GM12878 (cell line): ENCODE measurements at regions not wholly inside any gene's neighbourhood (a gene's known extent, or its start where the extent isn't known, plus 50 kb on each side); places are given as distances from the start of the nearest gene placed in this dataset.

ENCODE experiments used
- ATAC-seq: fragments of 200-7000 bp; cut with Tn5 transposase; 3 replicates; pipeline ENCODE4 v1.9.1; 2020; ENCODE audit warnings: mild to moderate bottlenecking, moderate library complexity
- BruUV-seq: library from RNA; stranded (reverse); fragments of 400-500 nt; replicated peaks from 2 replicates; lab custom pipeline; 2021; lab: Mats Ljungman, UMichigan
- CTCF ChIA-PET: fragments of 300-600 bp; sonication (Branson Sonifier 250); formaldehyde crosslinking; extraction: SDS; loops from one replicate; lab custom pipeline; 2021; ENCODE audit warnings: inconsistent platforms; lab: Yijun Ruan, JAX
- POLR2A ChIA-PET: fragments of 350-600 bp; formaldehyde crosslinking; extraction: SDS; loops from one replicate; lab custom pipeline; 2021; ENCODE audit warnings: inconsistent platforms; lab: Charles Lee
- RAD21 ChIA-PET: fragments of 300-600 bp; sonication (Branson Sonifier 250); formaldehyde crosslinking; loops from one replicate; lab custom pipeline; 2023; ENCODE audit warnings: antibody characterized with exemption; ENCODE audit not compliant: unreplicated experiment; lab: Charles Lee
- SMC1A ChIA-PET: fragments of 300-600 bp; sonication (Branson Sonifier 250); formaldehyde crosslinking; loops from one replicate; lab custom pipeline; 2023; ENCODE audit not compliant: unreplicated experiment, uncharacterized antibody; lab: Charles Lee
- DNase-seq: peaks from one replicate; pipeline ENCODE4 v3.0.0-alpha.2; 2011; ENCODE audit warnings: low read depth, low spot score
- FAIRE-seq: peaks from 3 replicates; lab custom pipeline; 2011; peaks lifted over from hg19 to GRCh38; lab: Jason Lieb, UNC
- H2AFZ ChIP-seq: 2 replicates; pipeline ENCODE4 v1.6.0; 2011; ENCODE audit warnings: low read depth, low read length, control low read depth; ENCODE audit not compliant: control insufficient read depth
- H3K27ac ChIP-seq: 2 replicates; pipeline ENCODE4 v1.5.1; 2011; ENCODE audit warnings: control low read depth; ENCODE audit not compliant: control insufficient read depth, insufficient read depth
- H3K27me3 ChIP-seq, 2 experiments: replicated peaks in 1 of 2; 2 replicates each; pipeline versions ENCODE4 v1.6.0 to v1.6.1; 2011; ENCODE audit warnings: low read length in 1 of 2; ENCODE audit not compliant: control insufficient read depth in 2 of 2, insufficient read depth in 2 of 2
- H3K36me3 ChIP-seq, 2 experiments: 2 replicates each; pipeline ENCODE4 v1.5.1; 2011; ENCODE audit warnings: low read length in 1 of 2; ENCODE audit not compliant: control insufficient read depth in 2 of 2, insufficient read depth in 2 of 2
- H3K4me1 ChIP-seq: 2 replicates; pipeline ENCODE4 v1.6.1; 2011; ENCODE audit warnings: mild to moderate bottlenecking, low read length, moderate library complexity, mixed read lengths; ENCODE audit not compliant: control insufficient read depth, insufficient read depth
- H3K4me2 ChIP-seq: 2 replicates; pipeline ENCODE4 v1.6.0; 2011; ENCODE audit warnings: control low read depth; ENCODE audit not compliant: control insufficient read depth, insufficient read depth
- H3K4me3 ChIP-seq: fragments of 200-600 bp; sonication (generic); 2 replicates; pipeline ENCODE4 v1.5.1; 2016
- H3K79me2 ChIP-seq: 2 replicates; pipeline ENCODE4 v1.6.0; 2011; ENCODE audit warnings: low read length; ENCODE audit not compliant: control insufficient read depth, insufficient read depth
- H3K9ac ChIP-seq: 2 replicates; pipeline ENCODE4 v1.8.0; 2011; ENCODE audit warnings: low read length, control low read depth, mixed read lengths; ENCODE audit not compliant: control insufficient read depth, insufficient read depth
- H3K9me3 ChIP-seq: replicated peaks from 3 replicates; pipeline ENCODE4 v1.5.1; 2011; ENCODE audit warnings: mild to moderate bottlenecking, low read length; ENCODE audit not compliant: control insufficient read depth, insufficient read depth
- H4K20me1 ChIP-seq: 2 replicates; pipeline ENCODE4 v1.6.0; 2011; ENCODE audit not compliant: control insufficient read depth, insufficient read depth
- BRCA1 ChIP-seq: IDR thresholded peaks from 2 replicates; pipeline ENCODE4 v1.6.1; 2011; ENCODE audit warnings: low read depth, low read length, improper control_type of control experiment
- EP300 ChIP-seq, 2 experiments: fragments of 150-350 bp in 1 of 2; IDR thresholded peaks; 2 replicates each; pipeline ENCODE4 v1.6.1; 2011 to 2012; ENCODE audit warnings: low read depth in 2 of 2, low read length in 2 of 2, borderline replicate concordance in 1 of 2, improper control_type of control experiment in 1 of 2, inconsistent platforms in 1 of 2; ENCODE audit not compliant: control insufficient read depth in 1 of 2
- HCFC1 ChIP-seq: fragments of 150-350 bp; IDR thresholded peaks from 2 replicates; pipeline ENCODE4 v1.6.1; 2014; ENCODE audit warnings: low read length
- NFYA ChIP-seq: IDR thresholded peaks from 2 replicates; pipeline ENCODE4 v1.6.1; 2011; ENCODE audit warnings: low read depth, mild to moderate bottlenecking, low read length, improper control_type of control experiment, borderline replicate concordance
- SUZ12 ChIP-seq: fragments of 200-600 bp; sonication (generic); IDR thresholded peaks from one replicate; pipeline ENCODE4 v1.6.1; 2018; ENCODE audit warnings: antibody characterized with exemption, mild to moderate bottlenecking; ENCODE audit not compliant: unreplicated experiment
- WGBS: methylation state at CpG from one replicate; pipeline ENCODE4 v1.1.6; 2016; ENCODE audit warnings: low lambda C conversion rate; ENCODE audit not compliant: insufficient replicate concordance, insufficient coverage; ENCODE audit errors: missing lambda C conversion rate; 5-methylcytosine and 5-hydroxymethylcytosine counted together
- in situ Hi-C: fragments of 300-500 bp; cut with MboI; formaldehyde crosslinking; loops from 9 replicates; pipeline ENCODE4 v1.14.3; 2018; ENCODE audit warnings: mixed read lengths
- intact Hi-C: fragments of 100-400 bp; cut with micrococcal nuclease; formaldehyde crosslinking; loops from one replicate; pipeline ENCODE4 v1.14.2; 2022; ENCODE audit not compliant: unreplicated experiment
- TF ChIP-seq, protein P1 (sequence below): fragments of 450-650 bp; IDR thresholded peaks from 2 replicates; pipeline ENCODE4 v1.6.1; 2017; ENCODE audit warnings: mild to moderate bottlenecking
- TF ChIP-seq, protein P2 (sequence below): fragments of 450-650 bp; IDR thresholded peaks from 2 replicates; pipeline ENCODE4 v1.6.1; 2018; ENCODE audit warnings: mild to moderate bottlenecking, low read depth, moderate library complexity; ENCODE audit not compliant: partially characterized antibody
- TF ChIP-seq, protein P3 (sequence below): fragments of 450-650 bp; IDR thresholded peaks from 2 replicates; pipeline ENCODE4 v1.6.1; 2014; ENCODE audit warnings: mild to moderate bottlenecking
- TF ChIP-seq, protein P4 (sequence below): fragments of 450-650 bp; IDR thresholded peaks from 2 replicates; pipeline ENCODE4 v1.6.1; 2017; ENCODE audit warnings: antibody characterized with exemption, mild to moderate bottlenecking, moderate library complexity
- TF ChIP-seq, protein P5 (sequence below): fragments of 450-650 bp; IDR thresholded peaks from 2 replicates; pipeline ENCODE4 v1.6.1; 2016; ENCODE audit warnings: mild to moderate bottlenecking

DNA sequence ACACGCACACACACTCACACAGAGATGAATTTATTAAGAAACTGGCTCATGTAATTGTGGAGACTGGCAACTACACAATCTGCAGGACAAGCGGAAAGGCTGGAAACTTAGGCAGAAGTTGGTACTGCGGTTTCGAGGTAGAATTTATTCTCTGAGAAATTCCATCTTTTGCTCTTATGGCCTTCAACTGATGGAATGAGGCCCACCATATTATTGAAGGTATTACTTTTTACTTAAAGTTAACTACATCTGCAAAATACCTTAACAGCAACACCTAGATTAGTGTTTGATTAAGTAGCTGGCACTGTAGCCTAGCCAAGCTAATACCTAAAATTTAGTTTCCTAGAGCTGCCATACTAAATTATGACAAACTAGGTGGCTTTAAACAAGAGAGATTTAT lies 384.0 kb upstream of the UBE2E3 start (continued):
- TF ChIP-seq, protein P1, sequence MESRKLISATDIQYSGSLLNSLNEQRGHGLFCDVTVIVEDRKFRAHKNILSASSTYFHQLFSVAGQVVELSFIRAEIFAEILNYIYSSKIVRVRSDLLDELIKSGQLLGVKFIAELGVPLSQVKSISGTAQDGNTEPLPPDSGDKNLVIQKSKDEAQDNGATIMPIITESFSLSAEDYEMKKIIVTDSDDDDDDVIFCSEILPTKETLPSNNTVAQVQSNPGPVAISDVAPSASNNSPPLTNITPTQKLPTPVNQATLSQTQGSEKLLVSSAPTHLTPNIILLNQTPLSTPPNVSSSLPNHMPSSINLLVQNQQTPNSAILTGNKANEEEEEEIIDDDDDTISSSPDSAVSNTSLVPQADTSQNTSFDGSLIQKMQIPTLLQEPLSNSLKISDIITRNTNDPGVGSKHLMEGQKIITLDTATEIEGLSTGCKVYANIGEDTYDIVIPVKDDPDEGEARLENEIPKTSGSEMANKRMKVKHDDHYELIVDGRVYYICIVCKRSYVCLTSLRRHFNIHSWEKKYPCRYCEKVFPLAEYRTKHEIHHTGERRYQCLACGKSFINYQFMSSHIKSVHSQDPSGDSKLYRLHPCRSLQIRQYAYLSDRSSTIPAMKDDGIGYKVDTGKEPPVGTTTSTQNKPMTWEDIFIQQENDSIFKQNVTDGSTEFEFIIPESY, result no peak
- TF ChIP-seq NFYA, result no peak

DNA sequence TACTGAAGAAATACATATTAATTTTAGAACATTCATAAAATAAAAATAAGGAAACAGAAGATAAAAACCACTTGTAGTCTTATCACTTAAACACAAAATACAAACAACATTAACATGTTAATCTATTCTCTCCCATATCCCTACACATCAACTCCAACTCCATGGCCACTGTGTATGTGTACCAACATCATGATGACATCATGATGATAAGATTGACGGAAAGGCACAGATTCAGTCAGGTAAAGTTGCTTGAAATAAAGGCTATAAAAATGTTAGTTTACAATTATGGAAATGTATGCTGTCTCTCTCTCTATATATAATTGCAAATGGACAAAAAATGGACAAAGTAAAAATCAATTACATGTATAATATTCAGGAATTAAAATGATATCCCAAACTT lies 388.5 kb upstream of the UBE2E3 start:
- in situ Hi-C loops, result no loop called here
- Histone ChIP-seq H3K9ac (no peak overlapping the region), H3K36me3 (no peaks in the 10 kb centered on the region), H3K4me3 (no peak overlapping the region), H3K79me2 (no peaks in the 10 kb centered on the region), H2AFZ (no peak overlapping the region), H3K9me3 (no peaks in the 10 kb centered on the region), H3K4me2 (no peak overlapping the region), H3K4me1 (no peaks in the 10 kb centered on the region), H3K27ac (no peak overlapping the region), H4K20me1 (no peaks in the 10 kb centered on the region), H3K27me3 (no peaks in the 10 kb centered on the region)
- FAIRE-seq (no peak), DNase-seq (no peak), ATAC-seq (no peak)
- ChIA-PET POLR2A (no interaction called here), SMC1A (no interaction called here), RAD21 (no interaction called here), CTCF (no interaction called here)
- WGBS, result 91% methylated on average over 1 of the region's 1 CpG
- BruUV-seq, result no TSS peak
- intact Hi-C loops, result no loop called here
- TF ChIP-seq, protein P2, sequence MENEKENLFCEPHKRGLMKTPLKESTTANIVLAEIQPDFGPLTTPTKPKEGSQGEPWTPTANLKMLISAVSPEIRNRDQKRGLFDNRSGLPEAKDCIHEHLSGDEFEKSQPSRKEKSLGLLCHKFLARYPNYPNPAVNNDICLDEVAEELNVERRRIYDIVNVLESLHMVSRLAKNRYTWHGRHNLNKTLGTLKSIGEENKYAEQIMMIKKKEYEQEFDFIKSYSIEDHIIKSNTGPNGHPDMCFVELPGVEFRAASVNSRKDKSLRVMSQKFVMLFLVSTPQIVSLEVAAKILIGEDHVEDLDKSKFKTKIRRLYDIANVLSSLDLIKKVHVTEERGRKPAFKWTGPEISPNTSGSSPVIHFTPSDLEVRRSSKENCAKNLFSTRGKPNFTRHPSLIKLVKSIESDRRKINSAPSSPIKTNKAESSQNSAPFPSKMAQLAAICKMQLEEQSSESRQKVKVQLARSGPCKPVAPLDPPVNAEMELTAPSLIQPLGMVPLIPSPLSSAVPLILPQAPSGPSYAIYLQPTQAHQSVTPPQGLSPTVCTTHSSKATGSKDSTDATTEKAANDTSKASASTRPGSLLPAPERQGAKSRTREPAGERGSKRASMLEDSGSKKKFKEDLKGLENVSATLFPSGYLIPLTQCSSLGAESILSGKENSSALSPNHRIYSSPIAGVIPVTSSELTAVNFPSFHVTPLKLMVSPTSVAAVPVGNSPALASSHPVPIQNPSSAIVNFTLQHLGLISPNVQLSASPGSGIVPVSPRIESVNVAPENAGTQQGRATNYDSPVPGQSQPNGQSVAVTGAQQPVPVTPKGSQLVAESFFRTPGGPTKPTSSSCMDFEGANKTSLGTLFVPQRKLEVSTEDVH, result no peak
- TF ChIP-seq HCFC1, result no peak
- no peak for TF ChIP-seq EP300 (IDR thresholded peaks at IDR 0.05; ENCODE audit: borderline replicate concordance in 1 of 2, control insufficient read depth in 1 of 2, low read depth in 2 of 2, low read length in 2 of 2)
- TF ChIP-seq, protein P3, sequence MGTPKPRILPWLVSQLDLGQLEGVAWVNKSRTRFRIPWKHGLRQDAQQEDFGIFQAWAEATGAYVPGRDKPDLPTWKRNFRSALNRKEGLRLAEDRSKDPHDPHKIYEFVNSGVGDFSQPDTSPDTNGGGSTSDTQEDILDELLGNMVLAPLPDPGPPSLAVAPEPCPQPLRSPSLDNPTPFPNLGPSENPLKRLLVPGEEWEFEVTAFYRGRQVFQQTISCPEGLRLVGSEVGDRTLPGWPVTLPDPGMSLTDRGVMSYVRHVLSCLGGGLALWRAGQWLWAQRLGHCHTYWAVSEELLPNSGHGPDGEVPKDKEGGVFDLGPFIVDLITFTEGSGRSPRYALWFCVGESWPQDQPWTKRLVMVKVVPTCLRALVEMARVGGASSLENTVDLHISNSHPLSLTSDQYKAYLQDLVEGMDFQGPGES, result no peak
- TF ChIP-seq, protein P4, sequence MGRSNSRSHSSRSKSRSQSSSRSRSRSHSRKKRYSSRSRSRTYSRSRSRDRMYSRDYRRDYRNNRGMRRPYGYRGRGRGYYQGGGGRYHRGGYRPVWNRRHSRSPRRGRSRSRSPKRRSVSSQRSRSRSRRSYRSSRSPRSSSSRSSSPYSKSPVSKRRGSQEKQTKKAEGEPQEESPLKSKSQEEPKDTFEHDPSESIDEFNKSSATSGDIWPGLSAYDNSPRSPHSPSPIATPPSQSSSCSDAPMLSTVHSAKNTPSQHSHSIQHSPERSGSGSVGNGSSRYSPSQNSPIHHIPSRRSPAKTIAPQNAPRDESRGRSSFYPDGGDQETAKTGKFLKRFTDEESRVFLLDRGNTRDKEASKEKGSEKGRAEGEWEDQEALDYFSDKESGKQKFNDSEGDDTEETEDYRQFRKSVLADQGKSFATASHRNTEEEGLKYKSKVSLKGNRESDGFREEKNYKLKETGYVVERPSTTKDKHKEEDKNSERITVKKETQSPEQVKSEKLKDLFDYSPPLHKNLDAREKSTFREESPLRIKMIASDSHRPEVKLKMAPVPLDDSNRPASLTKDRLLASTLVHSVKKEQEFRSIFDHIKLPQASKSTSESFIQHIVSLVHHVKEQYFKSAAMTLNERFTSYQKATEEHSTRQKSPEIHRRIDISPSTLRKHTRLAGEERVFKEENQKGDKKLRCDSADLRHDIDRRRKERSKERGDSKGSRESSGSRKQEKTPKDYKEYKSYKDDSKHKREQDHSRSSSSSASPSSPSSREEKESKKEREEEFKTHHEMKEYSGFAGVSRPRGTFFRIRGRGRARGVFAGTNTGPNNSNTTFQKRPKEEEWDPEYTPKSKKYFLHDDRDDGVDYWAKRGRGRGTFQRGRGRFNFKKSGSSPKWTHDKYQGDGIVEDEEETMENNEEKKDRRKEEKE, result no peak
- TF ChIP-seq SUZ12, result no peak
- TF ChIP-seq, protein P5, sequence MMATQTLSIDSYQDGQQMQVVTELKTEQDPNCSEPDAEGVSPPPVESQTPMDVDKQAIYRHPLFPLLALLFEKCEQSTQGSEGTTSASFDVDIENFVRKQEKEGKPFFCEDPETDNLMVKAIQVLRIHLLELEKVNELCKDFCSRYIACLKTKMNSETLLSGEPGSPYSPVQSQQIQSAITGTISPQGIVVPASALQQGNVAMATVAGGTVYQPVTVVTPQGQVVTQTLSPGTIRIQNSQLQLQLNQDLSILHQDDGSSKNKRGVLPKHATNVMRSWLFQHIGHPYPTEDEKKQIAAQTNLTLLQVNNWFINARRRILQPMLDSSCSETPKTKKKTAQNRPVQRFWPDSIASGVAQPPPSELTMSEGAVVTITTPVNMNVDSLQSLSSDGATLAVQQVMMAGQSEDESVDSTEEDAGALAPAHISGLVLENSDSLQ, result no peak
- no peak for TF ChIP-seq BRCA1
